BLaER1 treated with 17β-estradiol and CSF1 and Interleukin-3, amounts not matched to agents 10 nM and 100 nM (cell line): ENCODE measurements at regions not wholly inside any gene's neighbourhood (a gene's known extent, or its start where the extent isn't known, plus 50 kb on each side); places are given as distances from the start of the nearest gene placed in this dataset.
"Not testable (repeated sequence)": the region's sequence is repeated elsewhere in the genome, so short reads cannot be mapped to it uniquely, and the experiment has no call there.

Experiments used
- H3K27ac ChIP-seq, 11 experiments: shearing (Covaris generic); formaldehyde crosslinking; 2 replicates each; pipeline ENCODE4 v1.8.1; 2022
- H3K27me3 ChIP-seq, 11 experiments: shearing (Covaris generic); formaldehyde crosslinking; 2 replicates each; pipeline ENCODE4 v1.8.1; 2022
- H3K36me3 ChIP-seq, 11 experiments: shearing (Covaris generic); formaldehyde crosslinking; 2 replicates each; pipeline ENCODE4 v1.8.1; 2022
- H3K4me1 ChIP-seq, 10 experiments: shearing (Covaris generic); formaldehyde crosslinking; 2 replicates each; pipeline ENCODE4 v1.8.1; 2022
- H3K4me2 ChIP-seq, 11 experiments: shearing (Covaris generic); formaldehyde crosslinking; 2 replicates each; pipeline ENCODE4 v1.8.1; 2022
- H3K4me3 ChIP-seq, 10 experiments: shearing (Covaris generic); formaldehyde crosslinking; 2 replicates each; pipeline ENCODE4 v1.8.1; 2022
- H3K9ac ChIP-seq, 11 experiments: shearing (Covaris generic); formaldehyde crosslinking; 2 replicates each; pipeline ENCODE4 v1.8.1; 2022
- H3K9me3 ChIP-seq, 11 experiments: shearing (Covaris generic); formaldehyde crosslinking; replicated peaks in 1 of 11; 2 replicates each; pipeline ENCODE4 v1.8.1; 2022
- H4K20me1 ChIP-seq, 11 experiments: shearing (Covaris generic); formaldehyde crosslinking; 2 replicates each; pipeline ENCODE4 v1.8.1; 2022
- Cebpa-rat ChIP-seq, 11 experiments: shearing (Covaris generic); IDR thresholded peaks; 2 replicates each; pipeline ENCODE4 v1.8.1; 2022

DNA sequence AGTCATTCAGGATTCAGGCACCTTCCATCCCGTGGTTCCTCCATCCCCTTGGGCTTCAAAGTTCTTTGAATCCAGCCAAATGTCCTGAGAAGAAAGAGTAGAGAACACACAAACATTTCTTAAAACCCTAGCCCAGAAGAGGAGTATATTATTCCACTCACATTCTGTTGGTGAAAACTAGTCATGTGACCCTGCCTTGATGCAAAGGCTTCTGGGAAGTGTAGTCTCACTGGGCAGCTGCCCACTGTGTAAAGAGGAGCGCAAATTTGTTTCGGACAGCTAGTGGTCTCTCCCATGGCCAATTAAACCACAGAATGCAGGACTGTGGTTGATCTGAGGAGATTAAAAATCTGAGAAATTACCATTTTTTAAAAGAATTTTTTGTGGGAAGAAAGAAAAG is 304.4 kb downstream of the SUCLA2 start:
- Histone ChIP-seq H3K4me1 (no peaks in the 10 kb centered on the region), H3K27me3 (no peaks in the 10 kb centered on the region), H3K9me3 (no peaks in the 10 kb centered on the region), H3K36me3 (no peaks in the 10 kb centered on the region), H3K27ac (no peak overlapping the region), H3K9ac (no peak overlapping the region), H4K20me1 (no peaks in the 10 kb centered on the region), H3K4me3 (no peak overlapping the region), H3K4me2 (no peak overlapping the region)
- TF ChIP-seq Cebpa-rat (IDR thresholded peaks at IDR 0.05), result no peak

DNA sequence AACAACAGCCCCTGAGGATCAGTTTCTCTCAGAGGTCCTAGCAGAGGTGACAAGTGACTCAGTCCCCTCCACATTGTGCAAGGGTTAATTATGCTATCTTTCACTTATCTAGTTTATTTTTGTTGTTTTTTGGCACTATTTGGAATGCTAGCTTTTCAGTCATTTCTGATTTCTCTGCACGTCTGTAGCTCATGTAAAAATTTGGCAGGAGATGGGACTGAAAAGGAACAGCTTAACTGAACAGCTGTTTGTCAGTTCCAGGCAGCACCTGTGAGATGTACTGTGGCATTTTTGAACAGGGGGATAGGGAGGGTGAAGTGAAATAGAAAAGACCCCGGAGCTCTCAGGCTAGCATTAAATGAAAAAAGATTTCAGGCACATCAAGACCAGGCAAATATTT is 313.5 kb downstream of the SUCLA2 start:
- H3K4me1 ChIP-seq, result no peaks in the 10 kb centered on the region
- no peak overlapping the region for H3K4me2 ChIP-seq
- no peaks in the 10 kb centered on the region for H3K27me3 ChIP-seq
- no peaks in the 10 kb centered on the region for H4K20me1 ChIP-seq
- H3K27ac ChIP-seq, result no peak overlapping the region
- H3K36me3 ChIP-seq, result no peaks in the 10 kb centered on the region
- peaks cover 0 to 8% (median 0%) of the 10 kb centered on the region in 11 experiments; a peak in 2 of 22 replicates for H3K9me3 ChIP-seq
- H3K4me3 ChIP-seq, result no peak overlapping the region
- TF ChIP-seq Cebpa-rat (IDR thresholded peaks at IDR 0.05), result no peak
- H3K9ac ChIP-seq, result no peak overlapping the region

DNA sequence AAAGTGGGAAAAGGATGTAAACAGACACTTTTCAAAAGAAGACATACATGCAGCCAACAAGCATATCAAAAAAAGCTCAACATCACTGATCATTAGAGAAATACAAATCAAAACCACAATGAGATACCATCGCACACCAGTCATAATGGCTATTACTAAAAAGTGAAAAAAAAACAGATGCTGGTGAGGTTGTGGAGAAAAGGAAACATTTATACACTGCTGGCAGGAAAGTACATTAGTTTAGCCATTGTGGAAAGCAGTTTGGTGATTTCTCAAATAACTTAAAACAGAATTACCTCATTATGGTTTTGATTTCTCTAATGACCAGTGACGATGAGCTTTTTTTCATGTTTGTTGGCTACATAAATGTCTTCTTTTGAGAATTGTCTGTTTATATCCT is 315.9 kb downstream of the SUCLA2 start:
- not testable (repeated sequence) for H3K36me3 ChIP-seq, H4K20me1 ChIP-seq, H3K27me3 ChIP-seq, H3K9ac ChIP-seq, H3K27ac ChIP-seq, H3K9me3 ChIP-seq, H3K4me3 ChIP-seq, H3K4me2 ChIP-seq, H3K4me1 ChIP-seq

DNA sequence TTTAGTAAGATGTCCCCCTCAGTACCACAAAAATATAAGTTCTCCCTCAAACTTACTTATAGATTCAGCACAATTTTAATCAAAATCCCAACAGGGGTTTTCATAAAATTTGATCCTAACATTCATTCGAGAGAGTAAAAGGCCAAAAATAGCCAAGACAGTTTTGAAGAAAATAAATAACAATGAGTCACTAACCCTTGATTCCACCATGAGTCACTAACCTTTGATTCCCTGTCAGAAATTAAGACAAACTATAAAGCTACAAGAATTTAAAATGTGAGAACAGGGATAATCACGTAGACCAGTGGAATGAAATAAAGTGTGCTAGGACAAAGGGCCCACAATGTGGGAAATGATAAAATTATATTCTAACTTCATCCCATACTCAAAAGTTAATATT is 320.3 kb downstream of the SUCLA2 start:
- Histone ChIP-seq H3K9ac (no peak overlapping the region), H3K4me2 (no peak overlapping the region; a peak in 2 of 22 replicates), H4K20me1 (no peaks in the 10 kb centered on the region), H3K27ac (no peak overlapping the region), H3K4me1 (peaks cover 0 to 5% (median 0%) of the 10 kb centered on the region in 10 experiments; a peak in 2 of 20 replicates), H3K36me3 (no peaks in the 10 kb centered on the region), H3K4me3 (no peak overlapping the region), H3K9me3 (peaks cover 0 to 8% (median 0%) of the 10 kb centered on the region in 11 experiments; a peak in 2 of 22 replicates), H3K27me3 (no peaks in the 10 kb centered on the region)
- TF ChIP-seq Cebpa-rat (IDR thresholded peaks at IDR 0.05), result no peak

DNA sequence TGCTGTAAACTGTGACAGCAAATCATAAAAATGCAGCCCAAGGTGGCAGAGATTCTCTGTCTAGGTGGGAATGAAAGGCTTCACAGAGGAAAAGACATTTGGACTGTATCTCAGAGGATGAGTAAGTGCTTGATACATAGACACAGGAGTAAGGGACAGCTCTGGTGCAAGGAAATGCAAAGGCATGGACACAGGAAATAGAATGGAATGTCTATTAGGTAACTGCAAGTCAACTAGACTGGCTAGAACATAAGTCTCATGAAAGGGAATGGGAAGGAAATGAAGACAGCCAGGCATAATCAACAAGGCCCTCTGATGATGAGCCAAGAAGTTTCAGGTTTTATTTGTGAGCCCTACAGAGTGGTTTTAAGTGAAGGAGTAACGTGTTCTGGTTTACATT is 321.7 kb downstream of the SUCLA2 start:
- Histone ChIP-seq H3K36me3 (no peaks in the 10 kb centered on the region), H3K9me3 (peaks cover 0 to 6% (median 0%) of the 10 kb centered on the region in 11 experiments; a peak in 2 of 22 replicates), H3K4me3 (no peak overlapping the region), H3K9ac (no peak overlapping the region), H4K20me1 (no peaks in the 10 kb centered on the region), H3K27me3 (no peaks in the 10 kb centered on the region), H3K4me2 (no peak overlapping the region), H3K4me1 (peaks cover 0 to 5% (median 0%) of the 10 kb centered on the region in 10 experiments; a peak in 2 of 20 replicates), H3K27ac (no peak overlapping the region)
- no peak for TF ChIP-seq Cebpa-rat (IDR thresholded peaks at IDR 0.05)

DNA sequence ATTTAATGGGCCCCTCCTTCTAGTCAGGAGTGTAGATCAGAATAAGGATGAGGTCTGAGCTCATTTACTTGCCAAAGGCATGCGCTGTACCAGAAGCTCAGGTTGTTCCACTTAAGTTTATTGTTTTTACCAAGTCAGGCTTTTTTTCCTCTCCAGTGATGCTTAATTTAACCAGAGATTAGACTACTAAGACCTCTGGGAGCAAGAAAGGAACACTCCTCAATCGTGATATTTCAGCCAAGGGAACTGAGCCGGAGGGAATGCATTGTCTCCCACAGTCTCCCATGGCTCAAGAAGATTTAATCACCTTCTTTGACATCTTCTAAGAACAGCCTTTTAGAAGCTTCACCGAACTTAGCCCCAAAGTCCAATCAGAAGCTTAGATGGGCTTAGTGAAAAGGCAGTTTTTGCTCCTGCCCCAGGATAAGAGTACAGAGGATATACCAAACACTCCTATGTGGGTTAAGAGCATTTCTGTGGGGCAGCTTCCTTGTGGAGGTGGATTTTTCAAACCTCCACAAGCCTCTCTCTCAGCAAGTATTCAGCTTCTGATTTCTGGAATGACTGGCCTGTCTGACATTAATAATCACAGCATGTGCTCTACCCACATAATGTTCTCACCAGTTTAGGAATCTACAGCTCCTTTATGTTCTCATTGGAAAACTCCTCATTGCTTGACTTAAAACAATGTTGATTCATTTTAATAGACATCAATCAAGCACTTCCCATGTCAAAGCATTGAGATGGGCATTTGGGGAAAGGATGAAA is 322.7 kb downstream of the SUCLA2 start:
- H3K27ac ChIP-seq, result no peak overlapping the region
- no peaks in the 10 kb centered on the region for H3K9me3 ChIP-seq
- H4K20me1 ChIP-seq, result no peaks in the 10 kb centered on the region
- no peaks in the 10 kb centered on the region for H3K27me3 ChIP-seq
- H3K36me3 ChIP-seq, result no peaks in the 10 kb centered on the region
- H3K4me3 ChIP-seq, result no peak overlapping the region
- no peak overlapping the region for H3K4me2 ChIP-seq
- peaks cover 0 to 5% (median 0%) of the 10 kb centered on the region in 10 experiments; a peak in 2 of 20 replicates for H3K4me1 ChIP-seq
- no peak overlapping the region for H3K9ac ChIP-seq
- no peak for TF ChIP-seq Cebpa-rat (IDR thresholded peaks at IDR 0.05)

DNA sequence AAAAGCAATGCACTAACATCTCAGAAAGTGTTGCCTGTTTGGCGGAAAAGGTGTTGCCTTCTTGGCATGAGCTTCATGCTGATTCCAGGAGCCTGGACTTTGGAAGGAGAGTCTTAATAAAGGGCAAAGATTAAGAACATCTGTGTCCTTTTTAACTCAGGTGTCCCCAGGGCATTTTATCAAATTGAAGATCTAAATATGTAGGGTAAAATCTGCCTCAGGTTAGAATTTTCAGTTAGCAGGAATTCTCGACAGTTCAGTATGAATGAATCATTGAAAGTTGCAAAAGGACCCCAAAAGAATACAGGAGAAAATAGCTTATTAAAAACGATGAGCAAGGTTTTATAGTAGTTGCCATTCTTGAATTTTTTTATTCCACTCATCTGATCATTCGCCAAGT is 325.2 kb downstream of the SUCLA2 start:
- no peak for TF ChIP-seq Cebpa-rat (IDR thresholded peaks at IDR 0.05)
- no peaks in the 10 kb centered on the region for H3K9me3 ChIP-seq
- H3K4me2 ChIP-seq, result no peak overlapping the region
- no peaks in the 10 kb centered on the region for H3K36me3 ChIP-seq
- no peaks in the 10 kb centered on the region for H4K20me1 ChIP-seq
- H3K4me3 ChIP-seq, result no peak overlapping the region
- no peaks in the 10 kb centered on the region for H3K27me3 ChIP-seq
- H3K9ac ChIP-seq, result no peak overlapping the region
- no peak overlapping the region for H3K27ac ChIP-seq
- H3K4me1 ChIP-seq, result peaks cover 0 to 9% (median 0%) of the 10 kb centered on the region in 10 experiments; a peak in 2 of 20 replicates

DNA sequence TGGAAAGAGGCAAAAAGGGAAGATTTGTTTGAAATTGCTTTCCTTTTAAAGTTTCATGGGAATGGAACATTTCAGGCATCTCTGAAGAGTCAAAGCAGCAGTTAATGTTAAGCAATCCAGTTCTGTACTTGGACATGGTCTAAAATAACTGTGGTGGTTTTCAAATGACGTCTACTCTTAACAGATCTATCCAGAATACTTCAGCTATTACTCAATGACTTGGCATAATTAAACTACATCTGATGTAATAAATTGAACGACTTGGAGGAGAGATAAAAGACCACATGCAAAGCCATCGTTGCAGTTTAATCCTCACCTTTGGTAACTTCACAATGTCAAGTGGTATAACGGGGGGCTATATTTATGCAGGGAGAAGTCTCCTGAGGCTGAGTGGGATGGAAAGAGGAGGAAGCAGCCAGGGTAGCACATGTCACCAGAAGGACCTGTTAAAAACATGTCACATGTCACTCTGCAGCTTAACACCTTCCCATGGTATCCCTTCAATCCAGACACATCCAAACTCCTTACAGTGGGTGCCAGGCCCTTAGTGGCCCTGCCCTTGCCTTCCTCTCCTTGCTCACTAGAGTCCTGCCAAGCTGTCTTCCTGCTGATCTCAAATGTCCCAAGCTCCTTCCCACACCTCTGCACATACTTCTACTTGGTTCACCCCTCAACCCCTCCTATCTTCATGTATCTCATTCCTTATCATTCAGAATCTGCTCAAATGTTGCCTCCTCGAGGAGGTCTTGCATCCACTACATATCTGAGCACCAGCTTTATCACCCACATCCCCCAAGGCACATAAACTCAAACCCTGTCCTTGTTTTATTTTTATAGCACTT is 327.8 kb downstream of the SUCLA2 start:
- no peak overlapping the region for H3K4me2 ChIP-seq
- H3K4me1 ChIP-seq, result 0 out of 20 replicates have a peak, but pooled peaks cover 0 to 4% (median 0%) of the 10 kb centered on the region in 10 experiments

DNA sequence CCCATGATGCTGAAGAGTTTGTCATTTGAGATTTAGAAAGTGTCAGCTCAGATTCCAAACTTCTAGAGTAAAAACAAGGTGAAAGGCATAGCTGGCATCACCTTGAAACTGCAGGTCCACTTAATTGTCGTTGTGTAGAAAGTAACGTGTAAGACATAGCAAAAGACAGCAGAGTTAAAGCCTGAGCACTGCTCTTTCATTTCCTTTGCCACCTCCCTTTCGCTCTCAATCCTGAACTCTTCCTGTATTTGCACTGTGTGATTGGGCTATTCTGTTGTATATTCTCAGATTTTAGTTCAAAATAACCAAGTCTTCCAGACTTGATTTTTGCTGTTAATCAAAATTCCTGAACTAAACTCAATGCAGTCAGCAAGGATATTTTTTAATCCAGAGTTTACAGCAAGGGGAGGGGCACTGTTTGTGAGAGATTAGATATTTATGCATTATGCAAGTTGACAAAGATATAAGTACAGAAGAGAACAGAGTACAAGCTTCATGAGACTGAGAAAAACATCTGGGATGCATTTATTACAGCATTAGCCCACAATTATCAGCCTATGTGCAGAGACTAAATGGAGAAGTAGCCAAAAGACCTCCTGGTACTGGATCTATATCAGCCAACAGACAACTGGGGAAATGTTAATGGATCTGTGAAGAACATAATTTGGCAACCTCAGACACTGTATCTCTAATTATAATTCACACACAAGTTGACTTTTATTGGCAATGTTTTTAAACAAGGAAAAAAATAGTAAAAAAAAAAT is 328.6 kb downstream of the SUCLA2 start:
- H3K4me1 ChIP-seq, result 0 out of 20 replicates have a peak, but pooled peaks cover 0 to 4% (median 0%) of the 10 kb centered on the region in 10 experiments
- no peaks in the 10 kb centered on the region for H4K20me1 ChIP-seq
- no peak for TF ChIP-seq Cebpa-rat (IDR thresholded peaks at IDR 0.05)
- H3K4me2 ChIP-seq, result no peak overlapping the region
- no peak overlapping the region for H3K27ac ChIP-seq
- no peaks in the 10 kb centered on the region for H3K27me3 ChIP-seq
- H3K4me3 ChIP-seq, result no peak overlapping the region
- no peak overlapping the region for H3K9ac ChIP-seq
- H3K9me3 ChIP-seq, result no peaks in the 10 kb centered on the region
- no peaks in the 10 kb centered on the region for H3K36me3 ChIP-seq

More for the DNA sequence above, 327.8 kb downstream of the SUCLA2 start:
- Histone ChIP-seq H3K9me3 (no peaks in the 10 kb centered on the region), H3K27ac (no peak overlapping the region), H4K20me1 (no peaks in the 10 kb centered on the region), H3K36me3 (no peaks in the 10 kb centered on the region), H3K27me3 (no peaks in the 10 kb centered on the region), H3K9ac (no peak overlapping the region), H3K4me3 (no peak overlapping the region)
- TF ChIP-seq Cebpa-rat (IDR thresholded peaks at IDR 0.05), result no peak
